Stimulated activated CD4-positive, alpha-beta T cell treated with anti-CD3 and anti-CD28 coated beads, Interleukin-1b, Interleukin-23, amount 100 ng/mL, for 4 hours (primary cell): ENCODE measurements at regions not wholly inside any gene's neighbourhood (a gene's known extent, or its start where the extent isn't known, plus 50 kb on each side); places are given as distances from the start of the nearest gene placed in this dataset.
"Not testable (repeated sequence)": the region's sequence is repeated elsewhere in the genome, so short reads cannot be mapped to it uniquely, and the experiment has no call there.

Experiments
- DNase-seq, 2 donors: peaks; one replicate each; pipeline ENCODE4 v3.0.0-alpha.2; 2020; ENCODE audit warnings: low read depth in 2 of 2

DNA sequence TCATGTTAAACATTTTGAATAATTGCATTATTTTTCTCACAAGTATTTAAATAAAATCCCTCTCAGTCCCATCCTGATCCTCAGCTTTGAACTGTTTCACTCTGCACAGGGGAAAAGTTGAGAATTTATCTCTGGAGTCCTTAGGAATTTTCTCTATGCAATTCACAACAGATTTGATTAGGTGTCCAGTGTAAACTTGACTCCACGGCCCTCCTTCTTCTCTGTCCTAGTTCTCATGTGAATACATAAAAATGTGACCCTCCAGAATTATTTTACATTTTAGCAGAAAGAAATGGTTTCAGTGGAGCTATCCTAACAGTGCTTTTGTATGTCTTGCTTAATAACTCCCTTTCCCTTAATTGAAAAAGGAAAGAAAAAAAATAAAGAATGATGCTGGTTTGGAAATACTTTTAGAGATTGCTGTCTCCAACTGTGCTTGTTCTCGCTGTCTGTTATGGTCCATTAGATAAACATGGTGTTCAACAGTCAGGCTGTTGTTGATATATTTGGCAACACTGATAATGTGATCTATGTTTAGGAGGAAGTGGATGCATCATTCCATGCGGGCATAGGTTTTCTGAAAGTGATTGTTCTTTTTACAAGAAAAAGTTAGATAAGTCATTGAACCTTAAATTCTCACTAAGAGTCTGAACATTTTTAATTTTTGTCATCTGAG lies 599.4 kb upstream of the CITED2 start:
- DNase-seq = no peak

DNA sequence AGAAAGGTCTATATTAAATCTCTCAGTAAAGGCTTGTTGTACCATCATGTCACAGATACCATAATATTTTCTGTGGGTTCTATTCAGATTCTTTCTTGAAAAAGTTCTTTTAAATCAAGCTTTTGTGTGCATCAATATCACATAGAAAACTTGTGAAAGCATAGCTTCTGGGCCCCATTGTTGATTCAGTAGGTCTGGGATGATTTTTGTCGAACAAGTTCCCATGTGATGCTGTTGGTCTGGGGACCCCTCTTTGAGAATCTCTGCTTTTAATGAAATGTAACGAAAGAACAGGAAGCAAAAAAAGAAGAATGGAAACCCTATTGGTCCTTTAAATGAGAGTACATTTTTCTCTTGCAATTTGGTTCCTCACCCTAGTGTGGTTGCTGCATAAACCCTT lies 597.7 kb upstream of the CITED2 start:
- DNase-seq = no peak

DNA sequence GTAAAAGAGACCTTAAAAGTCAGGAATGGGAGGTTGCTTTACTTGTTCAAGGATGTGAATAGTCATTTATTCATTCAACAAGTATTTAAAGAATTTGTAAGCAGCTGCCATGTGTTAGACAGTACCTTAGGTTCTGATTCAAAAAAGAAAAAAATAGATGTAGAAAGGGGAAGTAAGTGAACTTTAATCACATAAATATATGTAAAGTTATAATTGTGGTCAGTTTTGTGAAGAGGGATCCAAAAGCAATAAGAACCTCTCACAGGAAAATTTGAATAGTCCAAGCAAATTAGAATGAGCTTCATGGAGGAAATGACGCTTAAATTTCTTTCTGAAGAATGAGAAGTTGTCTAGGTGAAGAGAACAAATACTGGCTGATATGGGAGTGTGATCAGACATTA lies 596.1 kb upstream of the CITED2 start:
- no peak for DNase-seq

GRCh38 chr6:139967497-139967896 lies 593.0 kb upstream of the CITED2 start:
- DNase-seq = no peak

DNA sequence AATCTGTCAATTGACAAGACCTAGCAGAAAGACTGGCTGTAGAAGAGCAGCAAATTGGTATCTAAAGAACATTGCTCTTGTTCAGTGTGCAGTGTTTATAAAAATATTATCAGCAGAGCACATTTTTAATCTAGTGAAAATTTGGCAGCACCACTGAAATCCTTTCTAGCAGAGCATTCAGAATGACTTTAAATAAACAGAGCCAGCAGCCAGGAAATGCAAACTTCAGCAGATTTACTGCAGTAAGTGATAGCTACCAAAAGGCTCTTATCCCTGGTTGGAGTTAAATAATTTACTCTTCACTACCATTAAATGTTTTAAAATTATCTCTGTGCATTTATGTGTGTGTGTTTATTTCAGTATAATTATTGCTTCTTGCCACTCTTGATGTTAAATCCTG lies 590.9 kb upstream of the CITED2 start:
- no peak for DNase-seq

GRCh38 chr6:139964737-139965136 lies 590.3 kb upstream of the CITED2 start:
- DNase-seq = no peak

- no peak for DNase-seq
Observed at GRCh38 chr6:139962654-139963347, 588.4 kb upstream of the CITED2 start.

DNA sequence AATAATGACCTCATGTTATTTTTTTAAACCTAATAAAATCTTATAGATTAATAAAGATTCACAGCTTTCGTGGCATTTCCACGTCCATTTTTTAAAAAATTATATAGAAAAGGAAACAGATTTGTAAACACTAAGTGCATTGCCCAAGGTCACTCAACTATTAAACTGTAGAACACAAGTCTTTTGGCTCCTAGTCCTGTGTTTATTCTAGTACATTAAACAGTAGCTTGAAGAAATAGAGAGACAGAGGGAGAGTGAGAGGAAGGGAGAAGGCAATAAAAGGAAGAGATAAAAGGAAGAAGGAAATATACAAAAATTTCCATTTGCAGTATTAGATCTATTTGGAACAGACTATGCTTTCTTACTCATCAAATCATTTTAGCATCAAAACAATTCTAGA lies 586.7 kb upstream of the CITED2 start:
- DNase-seq = no peak

DNA sequence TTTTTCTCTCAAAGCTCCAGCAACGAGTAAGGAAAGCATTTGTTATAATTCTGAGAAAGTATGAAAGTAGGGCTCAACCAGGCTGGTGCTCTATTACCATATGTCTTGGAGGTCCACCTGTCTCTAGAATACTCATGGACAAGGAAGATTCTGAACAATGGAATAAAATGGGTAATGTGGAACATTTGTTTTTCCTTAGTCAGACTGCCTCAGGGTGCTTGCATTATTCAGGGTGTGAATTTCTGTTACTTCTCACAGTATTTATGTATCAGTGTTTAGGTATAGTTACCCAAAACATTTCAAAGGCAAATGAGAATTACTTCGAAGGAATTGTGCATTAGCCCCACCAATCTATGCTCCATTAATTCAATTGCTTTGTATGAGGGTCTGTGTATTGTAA lies 586.2 kb upstream of the CITED2 start:
- DNase-seq = no peak

GRCh38 chr6:139955366-139956155 lies 581.1 kb upstream of the CITED2 start:
- no peak for DNase-seq

DNA sequence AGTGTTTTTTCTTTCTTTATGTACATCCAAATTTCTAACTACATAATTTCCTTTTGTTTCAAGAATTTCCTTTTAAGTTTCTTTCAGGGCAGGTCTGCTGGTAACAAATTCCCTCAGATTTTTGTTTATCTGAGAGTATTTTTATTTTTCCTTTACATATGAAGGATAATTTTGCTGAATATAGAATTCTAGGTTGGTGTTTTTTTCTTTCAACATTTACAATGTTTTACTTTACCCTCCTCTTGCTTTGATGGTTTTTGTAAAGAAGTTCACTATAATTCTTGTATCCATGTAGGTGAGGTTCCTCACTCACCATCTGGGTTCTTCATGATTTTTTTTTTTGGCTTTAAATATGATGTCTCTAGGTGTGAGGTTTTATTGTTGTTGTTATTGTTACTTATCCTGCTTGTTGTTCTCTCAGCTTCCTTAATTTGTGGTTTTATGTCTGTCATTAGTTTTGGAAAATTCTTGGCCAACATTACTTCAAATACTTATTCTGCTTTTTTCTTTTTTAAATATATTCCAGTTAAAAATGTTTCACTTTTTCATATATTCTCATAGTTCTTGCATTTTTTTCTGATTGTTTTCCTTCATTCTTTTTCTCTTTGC lies 580.1 kb upstream of the CITED2 start:
- no peak for DNase-seq

GRCh38 chr6:139953780-139954179 lies 579.3 kb upstream of the CITED2 start:
- DNase-seq = not testable (repeated sequence)

- DNase-seq = no peak
Observed at GRCh38 chr6:139951172-139951571, 576.7 kb upstream of the CITED2 start.

GRCh38 chr6:139944976-139945375 lies 570.5 kb upstream of the CITED2 start:
- DNase-seq = no peak

DNA sequence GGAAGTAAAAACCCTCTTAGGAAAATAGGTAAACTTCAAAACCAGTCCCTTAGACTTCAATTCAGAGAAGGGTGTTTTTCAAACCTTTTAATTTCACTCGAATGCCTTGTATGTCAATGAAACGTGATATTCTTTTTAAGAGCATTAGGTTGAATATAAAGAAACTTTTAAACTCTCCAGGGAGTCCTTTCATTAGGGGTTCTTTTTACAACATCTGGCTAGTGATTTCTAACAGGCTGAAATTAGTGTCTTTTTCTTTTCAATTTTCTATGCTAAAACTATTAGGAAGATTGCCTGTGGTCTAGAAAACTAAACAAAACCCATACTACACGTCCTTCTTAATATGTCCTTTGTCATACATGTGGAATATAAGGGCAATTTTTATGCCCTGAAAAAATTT lies 569.7 kb upstream of the CITED2 start:
- no peak for DNase-seq

GRCh38 chr6:139943391-139943790 lies 568.9 kb upstream of the CITED2 start:
- DNase-seq = no peak

DNA sequence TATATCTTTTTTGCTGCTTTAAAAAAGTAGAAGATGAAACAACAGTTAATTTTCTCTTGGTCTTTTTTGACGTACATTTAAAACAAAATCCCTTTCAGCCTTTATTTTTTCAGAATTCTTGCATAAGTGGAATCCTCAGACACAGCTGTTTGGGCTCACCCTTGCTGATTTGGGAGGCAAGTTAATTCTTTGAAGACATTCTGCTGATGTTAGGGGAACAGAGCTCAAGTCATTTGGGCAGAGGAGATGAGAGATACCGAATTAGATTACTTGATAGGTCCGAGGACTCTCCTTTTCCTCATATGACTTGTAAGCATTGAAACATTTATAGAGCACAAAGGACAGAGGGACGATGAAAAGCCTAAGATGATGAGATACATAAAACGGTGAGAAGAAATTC lies 567.9 kb upstream of the CITED2 start:
- DNase-seq = no peak

GRCh38 chr6:139941826-139942225 lies 567.4 kb upstream of the CITED2 start:
- DNase-seq = no peak

DNA sequence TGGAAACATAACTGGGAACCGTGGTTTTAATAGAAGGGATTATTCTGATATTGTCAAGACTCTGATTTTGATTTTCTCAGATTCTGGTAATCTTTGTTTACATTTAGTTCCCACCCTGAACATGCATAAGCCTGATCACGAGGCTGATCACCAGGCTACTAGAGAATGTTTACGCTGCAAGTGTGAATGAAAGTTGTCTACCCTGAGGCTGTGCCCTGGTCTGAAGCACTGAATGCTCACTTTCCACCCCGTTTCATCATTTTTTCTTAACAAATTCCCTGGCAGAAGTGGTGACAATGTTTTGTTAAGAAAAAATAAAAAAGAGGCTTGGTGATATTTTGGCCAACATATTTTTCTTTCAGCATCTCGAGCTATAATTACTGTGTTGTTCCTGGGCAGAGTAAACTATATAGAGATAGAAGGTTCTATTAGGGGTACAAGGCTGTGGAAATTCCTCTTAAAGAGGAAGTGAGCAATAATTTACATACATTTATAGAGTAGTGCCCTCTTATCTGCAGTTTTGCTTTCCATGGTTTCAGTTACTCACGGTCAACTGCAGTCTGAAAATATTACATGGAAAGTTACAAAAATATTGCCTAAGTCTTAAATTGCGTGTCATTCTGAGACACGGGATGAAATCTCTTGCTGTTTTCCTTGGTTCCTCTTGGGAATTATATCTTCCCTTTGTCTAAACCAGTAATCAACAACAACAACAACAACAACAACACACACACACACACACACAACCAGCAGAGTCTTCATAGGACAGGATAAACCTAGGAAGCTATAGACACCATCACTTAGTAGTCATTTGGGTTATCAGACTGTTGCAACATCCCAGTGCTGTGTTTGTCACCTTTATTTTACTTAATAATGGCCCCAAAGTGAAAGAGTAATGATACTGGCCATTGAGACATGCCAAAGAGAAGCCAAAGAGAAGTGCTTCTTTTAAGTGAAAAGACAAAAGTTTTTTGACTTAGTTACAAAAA lies 566.6 kb upstream of the CITED2 start:
- DNase-seq = no peak

DNA sequence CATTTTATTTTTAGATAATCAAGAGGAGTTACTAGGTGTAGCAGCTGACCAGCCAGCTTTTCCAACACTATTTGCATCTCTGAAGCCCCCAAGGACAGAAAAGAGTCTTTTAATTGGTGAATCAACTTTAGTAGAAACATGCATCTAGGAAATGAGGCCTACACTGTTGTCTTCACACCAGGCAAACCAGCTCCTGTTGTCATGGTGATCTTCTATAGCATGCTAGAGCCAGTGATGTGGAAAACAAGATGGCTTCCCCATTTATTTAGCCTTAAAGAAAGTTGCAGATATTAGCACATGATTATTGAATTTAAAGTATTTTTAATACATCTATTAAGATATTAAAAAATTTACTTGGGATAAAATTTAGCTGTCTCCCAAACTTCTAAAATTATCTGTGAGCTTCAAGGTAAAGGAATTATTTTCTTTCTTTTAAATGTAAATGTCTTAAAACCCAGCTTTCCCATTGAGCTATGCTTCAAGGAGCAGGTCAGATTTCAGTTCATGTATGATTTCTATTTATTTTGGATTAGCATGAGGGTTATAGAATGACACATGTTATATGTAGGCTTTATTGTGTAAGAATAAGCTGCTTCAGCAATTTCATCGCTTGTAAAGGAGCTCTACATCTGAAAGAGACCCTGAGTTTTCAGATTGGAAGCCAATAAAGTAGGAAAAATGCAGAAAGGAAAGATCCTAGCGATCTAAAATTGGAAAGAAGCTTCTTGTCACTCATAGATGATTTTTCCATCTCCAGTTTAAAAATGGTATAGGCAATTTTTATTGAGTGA lies 564.9 kb upstream of the CITED2 start:
- DNase-seq = no peak
